GM04504 (cell line): ENCODE measurements at regions not wholly inside any gene's neighbourhood (a gene's known extent, or its start where the extent isn't known, plus 50 kb on each side); places are given as distances from the start of the nearest gene placed in this dataset.
"Not testable (repeated sequence)": the region's sequence is repeated elsewhere in the genome, so short reads cannot be mapped to it uniquely, and the experiment has no call there.

ENCODE experiments used
- DNase-seq: peaks from one replicate; pipeline ENCODE4 v3.0.0-alpha.2; 2012; ENCODE audit warnings: low read depth

DNA sequence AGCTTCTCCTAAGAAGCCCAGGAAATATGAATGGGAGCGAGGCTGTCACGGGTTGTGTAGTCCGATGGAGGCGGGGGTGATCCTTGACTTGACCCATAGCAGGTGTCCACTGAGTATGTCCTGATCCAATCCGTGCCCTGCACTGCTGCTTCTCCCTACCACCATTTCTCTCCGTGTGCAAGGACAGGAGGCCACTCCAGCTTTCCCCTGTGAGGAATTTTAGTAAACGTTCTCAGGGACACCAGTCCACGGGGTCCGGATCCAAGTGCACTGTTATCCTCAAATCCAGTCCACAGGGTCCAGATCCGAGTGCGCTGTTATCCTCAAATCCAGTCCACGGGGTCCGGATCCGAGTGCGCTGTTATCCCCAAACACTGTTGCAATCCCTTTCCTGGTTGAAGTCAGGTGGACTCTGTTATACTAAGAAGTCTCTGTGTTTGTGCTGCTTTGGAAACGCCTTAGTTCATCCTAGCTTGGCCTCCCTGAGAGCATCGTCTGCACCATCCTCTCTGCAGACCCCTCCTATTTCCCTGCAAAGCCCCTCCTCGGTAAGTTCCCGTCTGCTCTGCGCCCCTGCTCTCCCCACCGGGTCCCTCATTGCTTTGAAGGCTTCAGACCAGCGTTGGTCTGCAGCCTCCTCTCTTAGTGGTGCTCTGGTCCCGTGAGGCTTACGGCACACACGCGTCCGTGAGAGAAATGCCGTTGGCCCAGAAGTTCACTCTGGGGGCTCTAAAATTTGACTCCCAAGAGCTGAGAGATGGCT, 303.5 kb downstream of the TEX29 start:
- DNase-seq = no peak

DNA sequence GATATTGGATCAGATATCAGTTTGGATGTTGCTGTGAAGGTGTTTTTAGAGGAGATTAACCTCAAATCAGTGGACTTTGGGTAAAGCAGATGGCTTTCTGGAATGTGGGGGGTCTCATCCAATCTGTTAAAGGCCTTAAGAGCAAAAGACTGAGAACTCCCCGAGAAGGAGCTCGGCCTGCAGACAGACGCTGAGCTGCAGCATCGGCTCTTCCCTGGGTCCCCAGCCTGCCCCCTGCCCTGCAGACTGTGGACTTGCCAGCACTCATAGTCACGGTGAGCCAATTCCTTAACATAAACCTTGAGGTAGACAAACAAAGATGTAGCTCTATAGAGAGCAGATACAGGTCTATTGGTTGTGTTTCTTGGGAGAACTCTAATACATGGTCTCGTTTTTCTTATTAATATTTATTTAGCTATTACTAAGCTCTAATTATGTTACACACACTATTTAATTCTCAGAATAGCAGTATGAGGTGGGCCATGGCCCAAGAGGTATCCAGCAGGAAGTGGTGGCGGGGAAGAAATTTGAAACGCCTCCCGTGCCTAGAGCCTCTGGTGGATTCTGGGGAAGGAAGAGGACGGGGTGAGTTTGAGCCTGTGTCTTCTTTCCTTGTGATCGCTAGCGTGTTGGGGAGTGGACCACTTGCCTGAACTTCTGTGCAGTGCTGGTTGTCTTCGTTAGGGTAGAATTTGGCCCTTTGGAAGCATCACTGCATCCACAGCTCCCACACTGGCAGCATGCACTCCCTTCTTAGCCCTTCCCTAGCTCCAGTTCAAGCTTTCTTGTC, 305.3 kb downstream of the TEX29 start:
- no peak for DNase-seq

- DNase-seq = no peak
Observed at GRCh38 chr13:111626371-111627305, 306.2 kb downstream of the TEX29 start.

GRCh38 chr13:111627596-111627995, 307.2 kb downstream of the TEX29 start:
- DNase-seq = no peak

DNA sequence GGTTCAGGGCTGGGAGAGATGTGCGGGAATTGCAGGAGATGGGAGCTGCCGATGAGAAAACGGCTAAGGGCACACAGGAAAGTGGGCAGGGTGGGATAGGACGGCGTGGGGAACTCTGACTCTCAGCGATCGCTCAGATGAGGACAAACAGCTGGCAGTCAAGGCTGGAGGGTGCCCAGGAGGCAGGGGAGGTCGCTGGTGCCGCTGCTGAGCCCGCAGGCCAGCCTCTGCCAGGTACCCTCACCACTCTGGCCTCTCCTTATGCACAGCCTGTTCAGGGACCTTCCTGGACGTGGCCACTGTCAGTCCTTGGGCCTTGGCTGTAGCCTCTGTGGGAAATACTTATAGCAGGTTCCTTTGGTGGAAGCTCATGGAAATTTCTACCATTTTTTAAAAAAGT, 308.6 kb downstream of the TEX29 start:
- no peak for DNase-seq

- no peak for DNase-seq
Observed at GRCh38 chr13:111629457-111629856, 309.0 kb downstream of the TEX29 start.

- DNase-seq = no peak
Observed at GRCh38 chr13:111629926-111630325, 309.5 kb downstream of the TEX29 start.

DNA sequence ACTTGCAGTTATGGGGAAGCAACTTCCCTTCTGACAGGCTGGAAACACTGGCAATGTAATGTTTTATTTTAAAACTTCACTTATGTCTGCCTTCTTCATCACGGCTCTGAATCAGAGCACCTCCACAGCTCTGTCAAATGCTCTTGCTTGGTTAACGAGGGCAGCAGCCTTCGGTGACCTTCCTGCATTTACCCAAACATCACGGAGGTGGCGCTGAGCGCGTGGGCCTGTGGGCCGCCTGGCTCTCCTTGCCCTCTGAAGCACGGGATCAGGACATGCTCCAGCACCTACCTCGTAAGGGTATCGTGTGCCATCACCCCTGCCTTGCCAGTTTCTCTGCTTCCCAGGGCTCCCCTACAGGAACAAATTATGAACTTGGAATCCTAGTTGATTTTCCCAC, 310.0 kb downstream of the TEX29 start:
- no peak for DNase-seq

- DNase-seq = not testable (repeated sequence)
Observed at GRCh38 chr13:111631271-111631670, 310.8 kb downstream of the TEX29 start.

DNA sequence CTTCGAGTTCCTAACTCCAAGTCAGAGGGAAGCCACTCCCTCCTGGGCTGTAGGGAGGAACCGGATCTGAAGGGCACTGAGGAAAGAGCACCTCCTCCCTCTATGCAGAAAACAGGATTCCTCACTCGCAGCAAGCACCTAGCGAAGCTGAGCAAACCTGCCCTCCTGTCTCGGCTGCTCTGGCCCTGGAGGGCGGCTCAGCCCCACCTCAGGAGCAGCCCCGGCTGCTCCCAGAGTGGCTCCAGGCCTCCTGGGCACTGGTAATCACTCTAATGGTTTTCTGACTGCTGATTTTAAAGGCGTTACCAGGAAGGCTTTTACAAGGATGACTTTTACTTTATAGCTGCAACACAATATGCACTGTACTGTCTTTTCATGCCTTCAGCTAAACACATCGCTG, 312.5 kb downstream of the TEX29 start:
- DNase-seq = no peak

GRCh38 chr13:111633401-111633800, 313.0 kb downstream of the TEX29 start:
- DNase-seq = no peak

GRCh38 chr13:111634410-111634809, 314.0 kb downstream of the TEX29 start:
- DNase-seq = no peak

GRCh38 chr13:111636271-111636670, 315.8 kb downstream of the TEX29 start:
- no peak for DNase-seq

- DNase-seq = no peak
Observed at GRCh38 chr13:111636804-111637203, 316.4 kb downstream of the TEX29 start.

GRCh38 chr13:111637365-111637764, 316.9 kb downstream of the TEX29 start:
- no peak for DNase-seq

DNA sequence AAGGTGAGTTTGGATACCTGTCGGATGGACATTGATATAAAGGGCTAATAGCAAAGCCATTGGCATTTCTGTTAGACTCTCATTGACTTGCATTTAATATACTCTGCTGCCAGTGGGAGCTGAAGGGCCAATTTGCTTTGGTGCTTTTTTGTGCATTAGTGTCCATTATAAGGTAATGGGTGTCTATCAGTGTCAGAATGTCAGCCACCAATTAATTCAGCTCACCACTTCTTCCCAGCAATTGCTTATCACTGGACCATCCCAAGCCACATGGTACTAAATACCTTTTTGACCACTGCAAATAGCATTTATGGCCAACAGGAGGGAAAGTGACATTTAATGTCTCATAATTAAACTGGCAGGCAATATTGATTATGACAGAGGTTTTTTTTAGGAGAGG, 317.8 kb downstream of the TEX29 start:
- no peak for DNase-seq

DNA sequence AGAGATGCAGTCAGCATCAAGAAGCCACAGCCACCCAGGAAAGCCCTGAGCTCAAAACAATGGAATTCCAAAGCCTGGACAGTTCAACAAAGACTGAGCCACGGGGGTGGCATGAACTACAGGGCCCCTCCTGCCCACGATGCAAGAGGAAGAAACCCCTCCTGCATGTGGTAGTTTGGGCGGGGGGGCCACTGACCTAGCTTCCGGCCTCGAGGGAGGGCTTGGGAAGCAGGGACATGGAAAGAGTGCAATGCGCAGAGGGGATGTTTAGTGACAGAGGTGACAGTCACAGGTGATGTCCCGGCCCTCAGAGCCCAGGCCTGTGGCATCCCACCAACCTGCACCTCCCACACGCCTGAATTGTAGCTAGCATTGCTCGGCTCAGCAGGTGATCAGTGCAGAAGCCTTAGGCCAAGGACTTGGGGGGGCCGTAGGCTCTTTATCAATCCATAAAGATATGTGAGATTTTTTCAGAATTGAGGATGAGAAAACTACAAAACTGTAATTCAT, 318.8 kb downstream of the TEX29 start:
- no peak for DNase-seq

DNA sequence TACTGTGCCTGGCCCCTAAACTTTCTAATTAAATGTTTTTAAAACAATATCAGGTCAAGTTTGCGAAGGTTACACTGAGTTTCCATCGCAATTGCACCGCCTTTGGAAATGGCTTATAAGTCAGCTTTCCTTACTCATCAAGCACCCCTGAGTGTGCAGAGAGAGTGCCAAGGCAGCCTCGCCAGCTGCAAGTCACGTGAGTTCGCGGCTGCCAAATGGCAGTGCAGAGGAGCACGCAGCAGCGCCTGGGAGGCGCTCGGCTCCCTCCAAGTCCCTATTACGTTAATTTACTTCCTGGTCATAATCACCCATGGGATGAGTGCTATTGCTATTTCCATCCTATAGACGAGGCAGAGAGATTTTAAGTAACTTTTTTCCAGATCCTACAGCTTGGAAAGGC, 319.6 kb downstream of the TEX29 start:
- DNase-seq = no peak

GRCh38 chr13:111640476-111640875, 320.0 kb downstream of the TEX29 start:
- no peak for DNase-seq

GRCh38 chr13:111642156-111642767, 321.8 kb downstream of the TEX29 start:
- no peak for DNase-seq

GRCh38 chr13:111644750-111645149, 324.3 kb downstream of the TEX29 start:
- DNase-seq = no peak

DNA sequence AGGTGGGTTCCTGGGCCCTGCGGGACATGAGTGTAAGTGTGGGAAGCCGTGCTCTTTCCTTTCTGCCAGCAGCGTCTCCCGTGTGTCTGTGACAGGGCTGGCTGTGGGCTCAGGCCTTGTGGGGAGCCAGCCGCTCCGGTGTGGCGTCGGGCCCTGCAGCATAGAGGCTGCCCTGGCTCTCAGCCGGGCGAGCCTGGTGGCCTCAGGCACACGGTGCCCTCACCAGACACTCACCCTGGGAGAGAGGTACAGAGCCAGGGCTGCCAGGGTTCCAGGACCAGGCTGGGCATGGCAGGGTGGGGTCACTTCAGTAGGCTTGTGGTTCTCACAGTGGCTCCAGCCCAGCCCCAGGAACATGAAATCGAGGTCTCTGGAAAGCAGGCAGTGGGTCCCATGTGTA, 324.8 kb downstream of the TEX29 start:
- no peak for DNase-seq
